Stimulated activated effector memory CD8-positive, alpha-beta T cell treated with anti-CD3 and anti-CD28 coated beads, Interleukin-12 subunit alpha, Interleukin-12 subunit beta, amount 100 ng/mL, for 72 hours (primary cell): ENCODE measurements at regions not wholly inside any gene's neighbourhood (a gene's known extent, or its start where the extent isn't known, plus 50 kb on each side); places are given as distances from the start of the nearest gene placed in this dataset.
"Not testable (repeated sequence)": the region's sequence is repeated elsewhere in the genome, so short reads cannot be mapped to it uniquely, and the experiment has no call there.

Experiments
- ATAC-seq: fragments of 150-1000 bp; cut with Tn5 transposase; 2 replicates; pipeline ENCODE4 v1.10.0; 2021
- DNase-seq, 2 donors: peaks; one replicate each; pipeline ENCODE4 v3.0.0; 2021 to 2022; ENCODE audit warnings: low spot score in 2 of 2
- H3K27ac Mint-ChIP-seq: one replicate; pipeline ENCODE4 v1.8.0; 2022; ENCODE audit warnings: mild to moderate bottlenecking, mixed read lengths
- H3K36me3 Mint-ChIP-seq: one replicate; pipeline ENCODE4 v1.8.0; 2022; ENCODE audit warnings: mild to moderate bottlenecking, mixed read lengths
- H3K4me1 Mint-ChIP-seq: one replicate; pipeline ENCODE4 v1.8.0; 2022; ENCODE audit warnings: mixed read lengths
- H3K4me3 Mint-ChIP-seq: one replicate; pipeline ENCODE4 v1.8.0; 2022; ENCODE audit warnings: mild to moderate bottlenecking, mixed read lengths
- H3K9me3 Mint-ChIP-seq: one replicate; pipeline ENCODE4 v1.8.0; 2022; ENCODE audit warnings: mixed read lengths

DNA sequence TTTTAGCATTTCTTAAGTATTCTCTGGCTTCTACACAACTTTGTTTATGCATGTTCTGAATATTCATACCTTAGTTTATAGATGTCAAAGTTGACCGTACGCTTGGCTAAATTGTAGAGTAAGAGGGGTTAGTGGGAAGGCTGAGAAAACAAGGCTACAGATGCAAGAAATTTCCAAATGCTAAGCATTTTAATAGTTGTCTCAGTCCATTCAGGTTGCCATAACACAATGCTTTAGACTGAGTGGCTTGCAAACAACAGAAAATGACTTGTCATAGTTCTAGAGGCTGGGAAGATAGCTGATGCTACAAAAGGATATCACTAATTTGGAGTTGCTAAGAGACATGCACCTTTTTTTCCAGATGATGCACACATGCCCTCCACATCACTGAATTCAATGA lies 53.0 kb upstream of the C1QTNF3 start:
- H3K36me3 Mint-ChIP-seq, DNase-seq, H3K9me3 Mint-ChIP-seq, ATAC-seq, H3K4me3 Mint-ChIP-seq, H3K27ac Mint-ChIP-seq, H3K4me1 Mint-ChIP-seq: not testable (repeated sequence)

DNA sequence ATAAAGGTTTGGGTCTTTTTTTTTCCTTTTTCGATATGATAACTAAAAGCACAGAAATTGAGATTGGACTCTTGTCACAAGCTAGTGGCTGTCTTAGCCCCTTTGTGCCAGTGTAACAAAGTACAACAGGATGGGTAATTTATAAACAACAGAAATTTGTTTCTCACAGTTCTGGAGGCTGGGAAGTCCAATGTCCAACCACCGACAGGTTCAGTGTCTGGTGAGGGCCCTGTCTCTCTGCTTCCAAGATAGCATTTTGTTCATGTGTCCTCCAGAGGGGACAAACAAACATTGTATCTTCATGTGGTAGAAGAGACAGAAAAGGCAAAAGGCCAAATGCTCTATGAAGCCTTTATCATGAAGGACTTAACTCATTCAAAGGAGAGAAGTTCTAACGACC lies 56.9 kb upstream of the C1QTNF3 start:
- H3K27ac Mint-ChIP-seq, H3K4me1 Mint-ChIP-seq, H3K4me3 Mint-ChIP-seq, ATAC-seq, DNase-seq, H3K9me3 Mint-ChIP-seq, H3K36me3 Mint-ChIP-seq: not testable (repeated sequence)

GRCh38 chr5:34101567-34101966 lies 58.6 kb upstream of the C1QTNF3 start:
- H3K9me3 Mint-ChIP-seq, H3K27ac Mint-ChIP-seq, H3K4me1 Mint-ChIP-seq, ATAC-seq, H3K4me3 Mint-ChIP-seq, DNase-seq, H3K36me3 Mint-ChIP-seq: not testable (repeated sequence)

- not testable (repeated sequence) for H3K4me1 Mint-ChIP-seq, ATAC-seq, H3K9me3 Mint-ChIP-seq, H3K4me3 Mint-ChIP-seq, DNase-seq, H3K27ac Mint-ChIP-seq, H3K36me3 Mint-ChIP-seq
Observed at GRCh38 chr5:34108897-34109296, 65.9 kb upstream of the C1QTNF3 start.

DNA sequence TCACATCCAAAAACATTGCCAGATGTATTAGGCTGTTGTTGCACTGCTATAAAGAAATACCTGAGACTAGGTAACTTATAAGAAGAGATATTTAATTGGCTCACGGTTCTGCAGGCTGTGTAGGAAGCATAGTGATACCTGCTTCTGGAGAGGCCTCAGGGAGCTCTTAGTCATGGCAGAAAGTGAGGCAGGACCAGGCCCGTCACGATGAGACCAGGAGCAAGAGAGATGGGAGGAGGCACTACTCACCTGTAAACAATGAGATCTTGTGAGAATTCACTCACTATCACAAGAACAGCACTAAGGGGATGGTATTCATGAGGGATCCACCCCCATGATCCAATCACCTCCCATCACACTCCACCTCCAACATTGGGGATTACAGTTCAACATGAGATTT lies 81.3 kb upstream of the C1QTNF3 start:
- not testable (repeated sequence) for DNase-seq, H3K36me3 Mint-ChIP-seq, ATAC-seq, H3K4me1 Mint-ChIP-seq, H3K27ac Mint-ChIP-seq, H3K4me3 Mint-ChIP-seq, H3K9me3 Mint-ChIP-seq

- not testable (repeated sequence) for H3K27ac Mint-ChIP-seq, H3K36me3 Mint-ChIP-seq, ATAC-seq, H3K4me1 Mint-ChIP-seq, H3K9me3 Mint-ChIP-seq, DNase-seq, H3K4me3 Mint-ChIP-seq
Observed at GRCh38 chr5:34125354-34125753, 82.3 kb upstream of the C1QTNF3 start.

GRCh38 chr5:34126741-34127140 lies 83.7 kb upstream of the C1QTNF3 start:
- DNase-seq, H3K36me3 Mint-ChIP-seq, H3K4me1 Mint-ChIP-seq, H3K27ac Mint-ChIP-seq, H3K9me3 Mint-ChIP-seq, H3K4me3 Mint-ChIP-seq, ATAC-seq: not testable (repeated sequence)

DNA sequence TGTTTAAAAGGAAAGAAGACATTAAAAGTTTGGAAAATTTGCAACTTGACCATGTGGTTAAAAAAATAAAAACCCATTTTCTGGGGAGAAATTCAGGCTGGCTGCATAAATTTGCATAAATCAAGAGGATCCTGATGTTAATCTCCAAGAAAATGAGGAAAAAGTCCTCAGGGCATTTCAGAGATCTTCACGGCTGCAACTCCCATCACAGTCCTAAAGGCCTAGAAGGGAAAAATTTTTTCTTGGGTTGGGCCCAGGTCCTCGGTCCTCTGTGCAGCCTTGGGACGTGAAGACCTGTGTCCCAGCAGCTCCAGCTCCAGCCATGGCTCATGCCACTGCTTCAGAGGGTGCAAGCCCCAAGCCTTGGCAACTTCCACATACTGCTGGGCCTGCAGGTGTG lies 84.8 kb upstream of the C1QTNF3 start:
- H3K9me3 Mint-ChIP-seq, H3K4me3 Mint-ChIP-seq, ATAC-seq, H3K4me1 Mint-ChIP-seq, H3K27ac Mint-ChIP-seq, H3K36me3 Mint-ChIP-seq, DNase-seq: not testable (repeated sequence)

GRCh38 chr5:34128890-34129289 lies 85.9 kb upstream of the C1QTNF3 start:
- H3K4me3 Mint-ChIP-seq, H3K27ac Mint-ChIP-seq, H3K9me3 Mint-ChIP-seq, DNase-seq, ATAC-seq, H3K4me1 Mint-ChIP-seq, H3K36me3 Mint-ChIP-seq: not testable (repeated sequence)

DNA sequence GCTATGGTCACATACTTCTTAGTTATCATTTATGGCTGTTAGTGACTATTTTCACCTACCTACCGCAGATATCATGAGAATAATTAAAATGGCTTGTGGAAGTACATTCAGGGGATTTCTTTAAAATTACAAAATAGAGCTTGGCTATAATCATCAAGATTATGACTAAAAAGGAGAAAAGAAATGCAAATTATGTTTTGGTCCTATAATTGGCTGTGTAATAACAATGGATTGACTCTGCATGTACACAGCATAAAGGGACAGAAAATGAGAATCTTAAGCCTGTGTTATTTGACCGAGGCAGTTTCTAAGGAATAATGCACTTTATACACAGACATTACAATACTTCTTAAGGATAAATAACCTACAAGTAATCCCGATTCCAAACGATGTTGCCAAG lies 112.0 kb upstream of the C1QTNF3 start:
- not testable (repeated sequence) for H3K4me1 Mint-ChIP-seq, DNase-seq, H3K27ac Mint-ChIP-seq, ATAC-seq, H3K4me3 Mint-ChIP-seq, H3K9me3 Mint-ChIP-seq, H3K36me3 Mint-ChIP-seq

DNA sequence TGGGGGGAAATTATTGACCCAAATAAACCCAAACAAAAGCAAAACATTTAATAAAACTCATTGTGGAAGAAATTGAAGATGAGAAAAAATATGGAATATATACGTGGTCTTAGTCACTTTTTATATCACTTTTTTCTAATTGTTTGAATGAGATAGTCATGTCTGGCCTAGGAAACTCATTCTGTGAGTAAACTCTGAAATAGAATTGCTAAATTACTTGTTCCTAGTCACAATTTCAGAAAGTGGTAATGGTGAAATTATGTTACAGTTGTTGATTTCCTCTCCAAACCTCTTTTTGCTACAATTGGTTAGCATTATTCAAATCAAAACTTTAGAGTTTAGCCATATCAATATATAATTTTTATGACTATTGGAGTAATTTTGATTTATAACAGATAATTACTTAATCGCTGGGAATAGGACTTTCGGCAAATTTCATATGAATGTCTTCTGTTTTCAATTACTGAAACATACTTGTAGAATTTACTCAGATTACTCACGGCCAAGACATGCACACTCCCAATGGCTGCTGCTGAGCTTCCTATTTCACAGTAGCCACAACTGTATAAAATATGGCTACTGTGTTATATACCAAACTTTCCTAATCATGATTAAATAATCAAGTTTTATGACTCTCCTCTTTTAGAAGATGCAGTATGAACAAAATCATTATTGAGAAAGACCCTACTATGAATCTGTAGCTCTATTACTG lies 113.8 kb upstream of the C1QTNF3 start:
- H3K4me1 Mint-ChIP-seq, H3K4me3 Mint-ChIP-seq, H3K36me3 Mint-ChIP-seq, DNase-seq, H3K9me3 Mint-ChIP-seq, H3K27ac Mint-ChIP-seq: not testable (repeated sequence)
- peak; percentile 89 for ATAC-seq

- not testable (repeated sequence) for H3K27ac Mint-ChIP-seq, DNase-seq, ATAC-seq, H3K4me3 Mint-ChIP-seq, H3K9me3 Mint-ChIP-seq, H3K36me3 Mint-ChIP-seq, H3K4me1 Mint-ChIP-seq
Observed at GRCh38 chr5:34160904-34161303, 117.9 kb upstream of the C1QTNF3 start.

DNA sequence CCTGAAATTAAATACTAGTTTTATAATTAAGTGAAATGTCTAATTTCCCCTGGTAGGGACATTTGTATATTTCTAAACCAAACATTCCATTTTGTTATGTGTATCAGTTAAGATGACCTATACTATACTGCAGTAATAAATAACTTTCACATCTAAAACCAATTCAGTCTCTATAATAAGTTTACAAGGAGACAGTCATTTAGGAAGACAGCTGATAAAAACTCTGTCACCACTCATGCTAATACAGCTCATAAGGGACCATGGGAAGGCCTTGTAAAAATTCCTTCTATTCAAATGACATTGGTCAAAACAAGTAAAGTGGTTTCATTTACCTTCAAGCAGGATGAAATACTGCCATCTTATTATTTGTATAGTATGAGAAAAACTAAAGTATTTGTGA lies 128.4 kb upstream of the C1QTNF3 start:
- H3K27ac Mint-ChIP-seq, H3K9me3 Mint-ChIP-seq, ATAC-seq, DNase-seq, H3K4me1 Mint-ChIP-seq, H3K4me3 Mint-ChIP-seq: not testable (repeated sequence)
- peaks cover 24% of the 10 kb centered on the region for H3K36me3 Mint-ChIP-seq

DNA sequence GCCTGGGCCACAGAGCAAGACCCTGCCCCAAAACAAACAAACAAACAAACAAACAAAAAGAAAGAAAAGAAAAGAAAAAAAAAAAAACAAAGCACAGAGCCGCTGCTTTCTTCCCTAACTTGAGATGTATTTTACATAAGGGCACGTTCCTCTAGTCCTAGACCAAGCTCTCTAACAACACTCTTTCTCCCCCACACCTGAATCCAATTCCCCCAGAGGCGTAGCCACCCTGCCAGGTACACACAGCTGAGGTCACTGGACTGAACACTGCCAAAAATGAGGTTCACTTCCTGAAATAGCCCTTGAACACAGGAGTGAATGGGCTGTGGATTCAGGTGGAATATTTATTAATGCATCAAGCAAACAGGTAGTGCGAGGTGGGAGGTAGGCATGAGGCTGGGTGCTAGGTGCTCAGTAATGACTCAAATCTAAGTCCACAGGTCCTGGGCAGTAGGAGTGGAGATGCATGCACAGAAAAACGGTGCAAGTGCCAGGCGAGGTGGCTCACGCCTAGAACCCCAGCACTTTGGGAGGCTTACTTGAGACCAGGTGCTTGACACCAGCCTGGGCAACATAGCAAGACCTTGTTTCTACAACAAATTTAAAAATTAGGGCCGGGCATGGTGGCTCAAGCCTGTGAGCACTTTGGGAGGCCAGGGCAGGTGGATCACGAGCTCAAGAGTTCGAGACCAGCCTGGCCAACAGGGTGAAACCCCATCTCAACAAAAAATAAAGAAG lies 136.6 kb upstream of the C1QTNF3 start:
- H3K27ac Mint-ChIP-seq = peak overlapping the region; percentile 5
- peak; percentile 25 to 60 for DNase-seq
- H3K4me1 Mint-ChIP-seq, H3K4me3 Mint-ChIP-seq, H3K9me3 Mint-ChIP-seq, ATAC-seq: not testable (repeated sequence)
- H3K36me3 Mint-ChIP-seq = peaks cover 43% of the 10 kb centered on the region

DNA sequence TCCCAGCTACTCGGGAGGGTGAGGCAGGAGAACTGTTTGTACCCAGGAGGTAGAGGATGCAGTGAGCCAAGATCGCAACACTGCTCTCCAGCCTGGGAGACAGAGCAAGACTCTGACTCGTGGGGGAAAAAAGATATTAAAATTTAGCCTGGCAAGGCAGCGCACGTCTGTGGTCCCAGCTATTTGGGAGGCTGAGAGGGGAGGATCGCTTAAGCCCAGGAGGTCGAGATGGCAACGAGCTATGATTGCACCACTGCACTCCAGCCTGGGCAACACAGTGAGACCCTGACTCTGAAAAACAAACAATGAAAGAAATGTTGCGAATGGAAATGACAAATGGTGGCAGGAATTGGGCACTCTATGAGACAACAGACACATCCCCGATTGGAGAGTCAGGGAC lies 137.2 kb upstream of the C1QTNF3 start:
- DNase-seq, H3K9me3 Mint-ChIP-seq, ATAC-seq, H3K4me1 Mint-ChIP-seq, H3K4me3 Mint-ChIP-seq: not testable (repeated sequence)
- Mint-ChIP-seq H3K36me3 (peaks cover 40% of the 10 kb centered on the region), H3K27ac (peak overlapping the region; percentile 5)

DNA sequence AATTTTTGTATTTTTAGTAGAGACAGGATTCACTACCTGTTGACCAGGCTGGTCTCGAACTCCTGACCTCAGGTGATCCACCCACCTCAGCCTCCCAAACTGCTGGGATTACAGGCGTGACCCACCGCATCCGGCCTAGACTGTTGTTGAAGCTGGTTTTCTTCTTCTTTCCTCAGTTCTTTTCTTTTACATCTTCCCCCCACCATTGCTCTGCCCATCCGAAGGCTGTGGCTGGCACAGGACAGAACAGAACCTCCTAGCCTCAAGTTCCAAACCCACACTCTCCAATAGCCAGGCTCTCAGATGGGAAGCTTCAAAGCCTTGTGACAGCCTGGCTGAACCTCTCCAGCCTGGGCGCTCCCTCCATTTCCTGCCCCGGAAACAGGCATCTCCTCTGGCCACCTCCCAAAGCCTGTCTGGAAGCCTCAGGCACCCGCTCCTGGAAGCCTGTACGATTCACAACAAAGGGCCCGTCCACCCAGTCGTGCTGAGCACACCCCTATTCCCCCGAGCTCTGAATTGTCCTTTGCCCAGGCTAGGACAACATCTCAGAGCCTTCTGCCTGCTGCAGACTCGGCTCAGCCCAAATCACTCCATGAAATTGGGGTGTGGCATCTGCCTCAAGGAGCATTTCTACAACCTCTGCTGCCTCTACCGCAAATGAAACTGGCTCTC lies 138.1 kb upstream of the C1QTNF3 start:
- not testable (repeated sequence) for H3K4me3 Mint-ChIP-seq, H3K9me3 Mint-ChIP-seq, DNase-seq, H3K27ac Mint-ChIP-seq, H3K4me1 Mint-ChIP-seq, ATAC-seq
- peaks cover 32% of the 10 kb centered on the region for H3K36me3 Mint-ChIP-seq
